ENCODE measurements at regions not wholly inside any gene's neighbourhood (a gene's known extent, or its start where the extent isn't known, plus 50 kb on each side); places are given as distances from the start of the nearest gene placed in this dataset.

- TF ChIP-seq POLR2A (IDR thresholded peaks at IDR 0.05; ENCODE audit: low read depth, low read length) = no peak
- no peak for TF ChIP-seq TAF1 (IDR thresholded peaks at IDR 0.05; ENCODE audit: borderline replicate concordance, low read depth, low read length)
Measured at GRCh38 chr4:89574176-89574575, 262.8 kb downstream of the SNCA start.

All from GM12892 (cell line).